ENCODE measurements at regions not wholly inside any gene's neighbourhood (a gene's known extent, or its start where the extent isn't known, plus 50 kb on each side); places are given as distances from the start of the nearest gene placed in this dataset.

DNA sequence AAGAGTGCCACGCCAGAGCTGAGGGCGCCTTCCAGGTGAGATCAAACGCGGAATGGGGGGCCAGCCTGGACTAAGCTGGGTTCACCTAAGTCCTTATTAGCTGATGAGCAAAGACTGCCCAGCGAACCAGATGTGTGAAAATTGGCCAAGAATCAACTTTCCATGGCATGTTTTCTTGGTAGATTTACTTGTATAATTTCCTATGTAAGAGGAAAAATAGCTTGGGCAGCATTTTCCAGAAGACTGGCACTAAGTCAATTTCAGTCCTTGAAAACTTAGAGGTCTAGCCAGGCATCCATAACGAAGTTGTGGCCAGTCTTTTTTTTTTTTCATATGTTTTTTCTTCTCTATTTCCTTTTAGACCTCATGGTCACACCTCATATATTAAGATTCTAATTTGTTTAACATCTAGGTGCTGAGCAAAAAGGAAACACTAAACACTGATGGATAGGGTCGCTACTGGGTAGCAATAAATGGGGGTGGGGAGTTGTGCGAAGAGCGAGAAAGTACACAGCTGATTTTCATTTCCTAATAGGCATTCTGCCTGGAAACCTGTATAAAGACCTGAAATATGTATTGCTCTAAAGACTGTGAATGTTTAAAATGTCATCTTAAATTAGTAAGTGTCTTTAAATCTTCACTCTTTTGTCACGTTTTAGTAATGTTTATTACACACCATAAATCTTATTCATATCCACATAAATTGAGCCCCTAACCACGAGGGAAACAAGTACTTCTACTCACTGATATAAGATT lies 188.8 kb downstream of the CD83 start:
- Histone ChIP-seq H3K27me3 (no peaks in the 10 kb centered on the region), H3K4me3 (no peak overlapping the region), H3K4me1 (no peaks in the 10 kb centered on the region), H3K27ac (no peak overlapping the region), H3K36me3 (no peaks in the 10 kb centered on the region), H3K9me3 (no peaks in the 10 kb centered on the region)
- DNase-seq (ENCODE audit: low spot score), result no peak
- TF ChIP-seq CTCF (IDR thresholded peaks at IDR 0.05), result no peak

- no peaks in the 10 kb centered on the region for H3K9me3 ChIP-seq
- no peaks in the 10 kb centered on the region for H3K27me3 ChIP-seq
- no peaks in the 10 kb centered on the region for H3K4me1 ChIP-seq
- DNase-seq (ENCODE audit: low spot score), result no peak
- no peak overlapping the region for H3K27ac ChIP-seq
- no peak for TF ChIP-seq CTCF (IDR thresholded peaks at IDR 0.05)
- H3K36me3 ChIP-seq, result no peaks in the 10 kb centered on the region
- no peak overlapping the region for H3K4me3 ChIP-seq
These were observed 191.9 kb downstream of the CD83 start for GRCh38 chr6:14309516-14309915.

DNA sequence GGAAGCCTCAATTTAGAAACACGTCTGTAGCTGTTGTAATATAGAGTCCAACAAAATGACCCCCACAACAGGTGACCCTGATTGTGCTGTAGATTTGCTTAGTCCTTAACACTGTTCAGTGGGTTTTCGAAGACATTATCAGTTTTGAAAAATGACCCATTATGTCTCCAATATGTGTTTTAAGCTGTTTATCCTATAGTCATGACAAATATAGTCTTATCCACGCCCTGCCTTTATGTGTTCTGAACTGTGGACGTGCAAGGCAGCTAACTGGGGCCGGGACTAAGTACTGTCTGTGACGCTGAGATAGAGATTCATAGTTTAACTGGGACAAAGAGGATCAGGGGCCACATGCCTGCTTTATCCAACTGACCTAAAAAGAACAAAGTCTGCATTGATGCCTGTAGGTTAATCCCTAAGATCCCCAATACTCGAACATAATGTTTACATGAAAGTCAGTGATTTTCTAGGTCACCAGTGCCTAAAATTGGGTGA lies 192.4 kb downstream of the CD83 start:
- DNase-seq (ENCODE audit: low spot score), result no peak

DNA sequence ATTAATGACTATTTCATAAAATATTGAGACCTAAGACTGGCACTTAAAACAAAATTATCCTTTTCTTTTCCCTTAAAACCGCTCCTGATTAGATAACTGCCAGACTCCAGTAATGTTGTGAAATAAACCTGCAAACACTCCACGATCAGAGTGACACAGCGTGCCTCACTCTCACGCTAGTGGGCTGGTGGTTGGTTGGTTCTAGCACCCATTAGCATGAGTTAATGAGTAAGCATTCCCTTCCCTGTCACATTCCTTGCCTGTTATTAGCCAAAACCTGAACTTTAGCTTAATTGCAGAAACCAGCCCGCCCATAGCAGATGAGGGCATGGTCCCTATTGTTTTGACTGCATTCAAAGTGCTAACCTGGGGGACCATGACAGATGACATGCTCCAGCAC lies 193.4 kb downstream of the CD83 start:
- no peaks in the 10 kb centered on the region for H3K27me3 ChIP-seq
- DNase-seq (ENCODE audit: low spot score), result no peak
- H3K4me1 ChIP-seq, result no peaks in the 10 kb centered on the region
- H3K9me3 ChIP-seq, result no peaks in the 10 kb centered on the region
- H3K36me3 ChIP-seq, result no peaks in the 10 kb centered on the region
- no peak for TF ChIP-seq CTCF (IDR thresholded peaks at IDR 0.05)
- no peak overlapping the region for H3K27ac ChIP-seq
- no peak overlapping the region for H3K4me3 ChIP-seq

More for the DNA sequence above, 192.4 kb downstream of the CD83 start:
- Histone ChIP-seq H3K4me3 (no peak overlapping the region), H3K27ac (no peak overlapping the region), H3K27me3 (no peaks in the 10 kb centered on the region), H3K4me1 (no peaks in the 10 kb centered on the region), H3K36me3 (no peaks in the 10 kb centered on the region), H3K9me3 (no peaks in the 10 kb centered on the region)
- TF ChIP-seq CTCF (IDR thresholded peaks at IDR 0.05), result no peak

DNA sequence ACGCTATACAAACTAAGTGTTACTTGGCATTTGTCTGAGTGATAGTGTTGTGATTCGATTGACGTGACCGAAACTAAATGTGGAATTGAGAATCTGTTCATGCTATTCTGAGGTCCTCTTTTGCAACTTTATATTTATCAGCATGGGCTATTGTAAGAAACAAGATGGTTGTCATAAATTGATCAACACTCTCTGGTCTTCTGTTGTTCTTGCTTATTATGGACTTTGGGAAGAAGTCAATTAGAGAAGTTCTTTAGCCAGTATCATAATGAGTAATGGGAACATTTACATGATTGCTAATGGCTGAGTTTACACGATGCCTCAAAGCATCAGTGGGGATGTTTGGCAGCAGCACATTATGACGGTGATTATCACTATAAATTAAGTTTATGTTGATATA lies 195.0 kb downstream of the CD83 start:
- Histone ChIP-seq H3K4me1 (no peaks in the 10 kb centered on the region), H3K36me3 (no peaks in the 10 kb centered on the region), H3K27me3 (no peaks in the 10 kb centered on the region), H3K9me3 (no peaks in the 10 kb centered on the region), H3K27ac (no peak overlapping the region), H3K4me3 (no peak overlapping the region)
- DNase-seq (ENCODE audit: low spot score), result no peak
- TF ChIP-seq CTCF (IDR thresholded peaks at IDR 0.05), result no peak

DNA sequence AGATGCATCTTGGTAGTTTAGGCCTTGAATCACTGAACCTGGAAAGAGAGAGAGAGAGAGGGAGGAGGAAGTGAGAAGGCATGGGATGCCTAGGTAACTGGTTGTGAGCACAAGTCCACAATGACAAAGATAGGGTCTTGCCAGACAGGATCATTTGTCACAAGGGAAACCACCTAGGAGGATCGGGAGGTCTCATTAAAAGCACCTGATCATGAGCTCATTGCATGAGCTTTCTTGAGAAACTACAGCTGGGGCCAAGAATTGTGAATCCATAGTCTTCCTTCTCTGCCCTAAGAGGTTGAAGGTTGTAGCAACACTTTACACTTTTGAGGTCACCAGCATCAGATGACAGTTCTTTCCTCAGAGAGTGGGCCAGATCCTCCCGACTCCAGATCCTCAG lies 195.7 kb downstream of the CD83 start:
- Histone ChIP-seq H3K4me3 (no peak overlapping the region), H3K27ac (no peak overlapping the region), H3K9me3 (no peaks in the 10 kb centered on the region), H3K36me3 (no peaks in the 10 kb centered on the region), H3K27me3 (no peaks in the 10 kb centered on the region), H3K4me1 (no peaks in the 10 kb centered on the region)
- DNase-seq (ENCODE audit: low spot score), result no peak
- no peak for TF ChIP-seq CTCF (IDR thresholded peaks at IDR 0.05)

Measured in right atrium auricular region (tissue), 2 donors.